Gastrocnemius medialis (tissue), 4 donors: ENCODE measurements at regions not wholly inside any gene's neighbourhood (a gene's known extent, or its start where the extent isn't known, plus 50 kb on each side); places are given as distances from the start of the nearest gene placed in this dataset.

Experiments used
- POLR2A ChIP-seq, 2 donors: fragments of 450-650 bp; IDR thresholded peaks; one replicate each; pipeline ENCODE4 v1.6.1; 2017; ENCODE audit warnings: antibody characterized with exemption in 2 of 2, mild to moderate bottlenecking in 2 of 2, moderate library complexity in 2 of 2
- TF ChIP-seq, protein P1 (sequence below), 5 experiments: fragments of 450-650 bp in 3 of 5; fragments of 200-600 bp in 2 of 5; sonication (generic) in 2 of 5; IDR thresholded peaks in 4 of 5; conservative IDR thresholded peaks in 1 of 5; 1 replicate in 4 of 5; 2 replicates in 1 of 5; pipeline ENCODE4 v1.5.1; 2016 to 2019; ENCODE audit warnings: antibody characterized with exemption in 5 of 5, mild to moderate bottlenecking in 3 of 5, moderate library complexity in 3 of 5

DNA sequence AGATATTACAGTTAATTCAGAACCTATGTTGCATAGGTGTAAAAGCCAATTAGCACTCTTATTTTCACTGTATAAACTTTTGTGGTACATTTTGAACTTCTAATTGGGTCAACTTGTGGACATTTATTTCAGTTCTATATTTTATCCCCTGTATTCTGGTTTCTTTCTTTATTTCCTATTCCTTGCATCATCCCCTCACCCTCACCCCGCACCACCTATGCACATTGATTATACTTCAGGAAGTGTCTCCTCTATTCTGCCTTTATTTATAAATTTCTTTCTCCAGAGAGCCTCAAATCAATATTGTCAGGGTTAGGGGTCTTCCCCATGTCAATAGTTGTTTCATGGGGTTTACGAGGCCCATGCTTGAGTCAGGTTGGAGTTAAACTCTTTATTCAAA, 83.1 kb downstream of the TEX13C start:
- TF ChIP-seq, protein P1, sequence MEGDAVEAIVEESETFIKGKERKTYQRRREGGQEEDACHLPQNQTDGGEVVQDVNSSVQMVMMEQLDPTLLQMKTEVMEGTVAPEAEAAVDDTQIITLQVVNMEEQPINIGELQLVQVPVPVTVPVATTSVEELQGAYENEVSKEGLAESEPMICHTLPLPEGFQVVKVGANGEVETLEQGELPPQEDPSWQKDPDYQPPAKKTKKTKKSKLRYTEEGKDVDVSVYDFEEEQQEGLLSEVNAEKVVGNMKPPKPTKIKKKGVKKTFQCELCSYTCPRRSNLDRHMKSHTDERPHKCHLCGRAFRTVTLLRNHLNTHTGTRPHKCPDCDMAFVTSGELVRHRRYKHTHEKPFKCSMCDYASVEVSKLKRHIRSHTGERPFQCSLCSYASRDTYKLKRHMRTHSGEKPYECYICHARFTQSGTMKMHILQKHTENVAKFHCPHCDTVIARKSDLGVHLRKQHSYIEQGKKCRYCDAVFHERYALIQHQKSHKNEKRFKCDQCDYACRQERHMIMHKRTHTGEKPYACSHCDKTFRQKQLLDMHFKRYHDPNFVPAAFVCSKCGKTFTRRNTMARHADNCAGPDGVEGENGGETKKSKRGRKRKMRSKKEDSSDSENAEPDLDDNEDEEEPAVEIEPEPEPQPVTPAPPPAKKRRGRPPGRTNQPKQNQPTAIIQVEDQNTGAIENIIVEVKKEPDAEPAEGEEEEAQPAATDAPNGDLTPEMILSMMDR (IDR thresholded peaks at IDR 0.05 in 4 of 5, conservative IDR thresholded peaks at IDR 0.05 in 1 of 5), result no peak
- no peak for TF ChIP-seq POLR2A (IDR thresholded peaks at IDR 0.05)
